BJ (cell line): ENCODE measurements at regions not wholly inside any gene's neighbourhood (a gene's known extent, or its start where the extent isn't known, plus 50 kb on each side); places are given as distances from the start of the nearest gene placed in this dataset.

Experiments
- CTCF ChIA-PET: fragments of 350-600 bp; formaldehyde crosslinking; extraction: SDS; loops from one replicate; lab custom pipeline; 2021; ENCODE audit warnings: antibody characterized with exemption, inconsistent platforms; lab: Yijun Ruan, JAX
- POLR2A ChIA-PET: fragments of 300-600 bp; sonication (Branson Sonifier 250); formaldehyde crosslinking; extraction: SDS; loops from one replicate; lab custom pipeline; 2021; ENCODE audit warnings: antibody characterized with exemption; lab: Charles Lee
- DNase-seq: peaks from one replicate; pipeline ENCODE4 v3.0.0-alpha.2; 2011; ENCODE audit warnings: low read depth
- H3K27me3 ChIP-seq: 2 replicates; pipeline ENCODE4 v1.6.0; 2011; ENCODE audit warnings: low read length; ENCODE audit not compliant: control insufficient read depth, insufficient read depth
- H3K36me3 ChIP-seq: 2 replicates; pipeline ENCODE4 v1.5.1; 2011; ENCODE audit warnings: low read length; ENCODE audit not compliant: control insufficient read depth, insufficient read depth
- H3K4me3 ChIP-seq: 2 replicates; pipeline ENCODE4 v1.5.1; 2011; ENCODE audit warnings: low read depth, mild to moderate bottlenecking, control low read depth, low read length
- CTCF ChIP-seq: IDR thresholded peaks from 2 replicates; pipeline ENCODE4 v1.5.1; 2011; ENCODE audit warnings: low read depth, mild to moderate bottlenecking, control low read depth, inconsistent platforms, low read length, moderate library complexity; ENCODE audit not compliant: insufficient read depth

- TF ChIP-seq CTCF = no peak
- no peaks in the 10 kb centered on the region for H3K36me3 ChIP-seq
- no peaks in the 10 kb centered on the region for H3K27me3 ChIP-seq
- DNase-seq = no peak
- no peak overlapping the region for H3K4me3 ChIP-seq
- ChIA-PET POLR2A (no interaction called here), CTCF (no interaction called here)
These were observed 78.2 kb upstream of the PTPRK start for GRCh38 chr6:128598571-128598970.

- no peaks in the 10 kb centered on the region for H3K36me3 ChIP-seq
- no peak overlapping the region for H3K4me3 ChIP-seq
- H3K27me3 ChIP-seq = no peaks in the 10 kb centered on the region
- CTCF ChIA-PET = interaction anchor here (1.1 to 1.5 kb wide), 3 partner anchors 10 to 125 kb away, joined by 3 to 5 read pairs (median 3); no protein-coding TSS in a partner anchor
- no peak for TF ChIP-seq CTCF
- POLR2A ChIA-PET = no interaction called here
- DNase-seq = no peak
These were observed 77.6 kb upstream of the PTPRK start for GRCh38 chr6:128597956-128598355.

GRCh38 chr6:128597004-128597403, 76.6 kb upstream of the PTPRK start:
- no peak overlapping the region for H3K4me3 ChIP-seq
- no peaks in the 10 kb centered on the region for H3K36me3 ChIP-seq
- no peak for DNase-seq
- TF ChIP-seq CTCF = no peak
- H3K27me3 ChIP-seq = no peaks in the 10 kb centered on the region
- CTCF ChIA-PET = interaction anchor here (0.5 to 1.5 kb wide), 3 partner anchors 9 to 126 kb away, joined by 3 to 5 read pairs (median 3); no protein-coding TSS in a partner anchor
- POLR2A ChIA-PET = no interaction called here

- Histone ChIP-seq H3K4me3 (no peak overlapping the region), H3K36me3 (no peaks in the 10 kb centered on the region), H3K27me3 (no peaks in the 10 kb centered on the region)
- DNase-seq = no peak
- CTCF ChIA-PET = interaction anchor here (1.1 to 1.4 kb wide), 2 partner anchors 14 to 135 kb away, joined by 3 read pairs; no protein-coding TSS in a partner anchor
- no peak for TF ChIP-seq CTCF
- POLR2A ChIA-PET = no interaction called here
These were observed 75.1 kb upstream of the PTPRK start for GRCh38 chr6:128595544-128595943.

GRCh38 chr6:128586095-128586494, 65.7 kb upstream of the PTPRK start:
- CTCF ChIA-PET = no interaction called here
- POLR2A ChIA-PET = no interaction called here
- Histone ChIP-seq H3K4me3 (no peak overlapping the region), H3K27me3 (no peaks in the 10 kb centered on the region), H3K36me3 (no peaks in the 10 kb centered on the region)
- DNase-seq = no peak
- no peak for TF ChIP-seq CTCF
